Peyer's patch (tissue), 4 donors: ENCODE measurements at regions not wholly inside any gene's neighbourhood (a gene's known extent, or its start where the extent isn't known, plus 50 kb on each side); places are given as distances from the start of the nearest gene placed in this dataset.

Source experiments
- POLR2A ChIP-seq, 2 donors: fragments of 450-650 bp; IDR thresholded peaks; one replicate each; pipeline ENCODE4 v1.5.1; 2017; ENCODE audit warnings: antibody characterized with exemption in 2 of 2, mild to moderate bottlenecking in 2 of 2, moderate library complexity in 2 of 2
- TF ChIP-seq, protein P1 (sequence below), 6 experiments: fragments of 450-650 bp in 4 of 6; fragments of 200-600 bp in 2 of 6; sonication (generic) in 1 of 6; IDR thresholded peaks; one replicate each; pipeline ENCODE4 v1.5.1; 2017 to 2019; ENCODE audit warnings: antibody characterized with exemption in 6 of 6, mild to moderate bottlenecking in 3 of 6, moderate library complexity in 1 of 6

- TF ChIP-seq, protein P1, sequence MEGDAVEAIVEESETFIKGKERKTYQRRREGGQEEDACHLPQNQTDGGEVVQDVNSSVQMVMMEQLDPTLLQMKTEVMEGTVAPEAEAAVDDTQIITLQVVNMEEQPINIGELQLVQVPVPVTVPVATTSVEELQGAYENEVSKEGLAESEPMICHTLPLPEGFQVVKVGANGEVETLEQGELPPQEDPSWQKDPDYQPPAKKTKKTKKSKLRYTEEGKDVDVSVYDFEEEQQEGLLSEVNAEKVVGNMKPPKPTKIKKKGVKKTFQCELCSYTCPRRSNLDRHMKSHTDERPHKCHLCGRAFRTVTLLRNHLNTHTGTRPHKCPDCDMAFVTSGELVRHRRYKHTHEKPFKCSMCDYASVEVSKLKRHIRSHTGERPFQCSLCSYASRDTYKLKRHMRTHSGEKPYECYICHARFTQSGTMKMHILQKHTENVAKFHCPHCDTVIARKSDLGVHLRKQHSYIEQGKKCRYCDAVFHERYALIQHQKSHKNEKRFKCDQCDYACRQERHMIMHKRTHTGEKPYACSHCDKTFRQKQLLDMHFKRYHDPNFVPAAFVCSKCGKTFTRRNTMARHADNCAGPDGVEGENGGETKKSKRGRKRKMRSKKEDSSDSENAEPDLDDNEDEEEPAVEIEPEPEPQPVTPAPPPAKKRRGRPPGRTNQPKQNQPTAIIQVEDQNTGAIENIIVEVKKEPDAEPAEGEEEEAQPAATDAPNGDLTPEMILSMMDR (IDR thresholded peaks at IDR 0.05): no peak
- no peak for TF ChIP-seq POLR2A (IDR thresholded peaks at IDR 0.05)
These were observed 175.3 kb downstream of the PSMG1 start for GRCh38 chr21:39007985-39008384.
